HepG2 (cell line): ENCODE measurements at regions not wholly inside any gene's neighbourhood (a gene's known extent, or its start where the extent isn't known, plus 50 kb on each side); places are given as distances from the start of the nearest gene placed in this dataset.

Experiments
- ATAC-seq: fragments of 200-7000 bp; cut with Tn5 transposase; 3 replicates; pipeline ENCODE4 v1.9.1; 2020; ENCODE audit warnings: mild to moderate bottlenecking, moderate library complexity
- BruUV-seq: library from RNA; stranded (reverse); fragments of 400-500 nt; replicated peaks from 2 replicates; lab custom pipeline; 2021; lab: Mats Ljungman, UMichigan
- CTCF ChIA-PET: fragments of 300-600 bp; formaldehyde crosslinking; extraction: SDS; loops from one replicate; lab custom pipeline; 2021; ENCODE audit warnings: low total read pairs, inconsistent platforms, low intra/inter-chr PET ratio; lab: Yijun Ruan, JAX
- POLR2A ChIA-PET: fragments of 350-600 bp; sonication (Branson Sonifier 250); formaldehyde crosslinking; loops from one replicate; lab custom pipeline; 2020; ENCODE audit warnings: antibody characterized with exemption, inconsistent platforms; lab: Yijun Ruan, JAX
- DNase-seq: peaks from one replicate; pipeline ENCODE4 v3.0.0-alpha.2; 2015; ENCODE audit warnings: low spot score
- FAIRE-seq: peaks from 3 replicates; lab custom pipeline; 2011; peaks lifted over from hg19 to GRCh38; lab: Jason Lieb, UNC
- H2AFZ ChIP-seq: one replicate; pipeline ENCODE4 v1.6.1; 2011; ENCODE audit warnings: low read length, inconsistent platforms
- H3K27ac ChIP-seq: fragments of 300-600 bp; 3 replicates; pipeline ENCODE4 v1.8.0; 2011; ENCODE audit warnings: mixed run types, mild to moderate bottlenecking, mixed read lengths, low read length, inconsistent platforms; ENCODE audit not compliant: insufficient read depth; ENCODE audit errors: extremely low read length
- H3K27me3 ChIP-seq, 2 experiments: fragments of 200-600 bp in 1 of 2; 2 replicates in 1 of 2; 3 replicates in 1 of 2; pipeline versions ENCODE4 v1.6.0 to v1.8.0; 2011; ENCODE audit warnings: low read length in 2 of 2, mild to moderate bottlenecking in 2 of 2, moderate library complexity in 2 of 2, inconsistent platforms in 1 of 2; ENCODE audit not compliant: insufficient read depth in 2 of 2, control insufficient read depth in 1 of 2
- H3K36me3 ChIP-seq, 2 experiments: fragments of 200-600 bp in 1 of 2; replicated peaks in 1 of 2; 2 replicates in 1 of 2; 3 replicates in 1 of 2; pipeline versions ENCODE4 v1.5.1 to v1.8.0; 2011; ENCODE audit warnings: low read length in 2 of 2, inconsistent platforms in 1 of 2; ENCODE audit not compliant: insufficient read depth in 2 of 2, control insufficient read depth in 1 of 2
- H3K4me1 ChIP-seq: 2 replicates; pipeline ENCODE4 v1.5.1; 2012; ENCODE audit warnings: low read length, inconsistent platforms; ENCODE audit not compliant: insufficient read depth
- H3K4me2 ChIP-seq: 2 replicates; pipeline ENCODE4 v1.6.0; 2011; ENCODE audit warnings: low read depth, low read length, inconsistent platforms
- H3K4me3 ChIP-seq, 3 experiments: fragments of 200-600 bp in 1 of 3; sonication (generic), shearing (Covaris generic) in 1 of 3; replicated peaks in 1 of 3; 2 replicates each; pipeline ENCODE4 v1.5.1; 2011 to 2016; ENCODE audit warnings: low read length in 3 of 3, inconsistent platforms in 2 of 3, low read depth in 2 of 3, mild to moderate bottlenecking in 2 of 3, control low read depth in 1 of 3, mixed read lengths in 1 of 3; ENCODE audit not compliant: insufficient read depth in 1 of 3
- H3K79me2 ChIP-seq: one replicate; pipeline ENCODE4 v1.6.1; 2011; ENCODE audit warnings: low read length, inconsistent platforms; ENCODE audit not compliant: insufficient read depth
- H3K9ac ChIP-seq: 2 replicates; pipeline ENCODE4 v1.6.0; 2011; ENCODE audit warnings: mild to moderate bottlenecking, low read depth, low read length, inconsistent platforms; ENCODE audit not compliant: insufficient read depth
- H3K9me3 ChIP-seq: 2 replicates; pipeline ENCODE4 v1.5.1; 2012; ENCODE audit warnings: mild to moderate bottlenecking, low read length
- H4K20me1 ChIP-seq: 2 replicates; pipeline ENCODE4 v1.6.0; 2011; ENCODE audit warnings: inconsistent platforms, mild to moderate bottlenecking, low read length, moderate library complexity; ENCODE audit not compliant: insufficient read depth
- ARID3A ChIP-seq: IDR thresholded peaks from 2 replicates; pipeline ENCODE4 v1.6.1; 2012; ENCODE audit warnings: low read depth, low read length, improper control_type of control experiment
- FOXA3 ChIP-seq: IDR thresholded peaks from 2 replicates; pipeline ENCODE4 v1.6.1; 2016; ENCODE audit warnings: missing genetic modification reagents, missing compliant biosample characterization
- FOXO4 ChIP-seq: sonication (generic); formaldehyde crosslinking; conservative IDR thresholded peaks from 2 replicates; pipeline ENCODE4 v1.8.1; 2023; ENCODE audit warnings: missing genetic modification reagents
- RARA ChIP-seq: IDR thresholded peaks from 2 replicates; pipeline ENCODE4 v1.6.1; 2016; ENCODE audit warnings: missing genetic modification reagents, missing compliant biosample characterization
- XBP1 ChIP-seq: sonication (generic); formaldehyde crosslinking; IDR thresholded peaks from 2 replicates; pipeline ENCODE4 v1.5.0; 2020; ENCODE audit warnings: missing genetic modification reagents
- ZHX2 ChIP-seq, 2 experiments: sonication (generic) in 1 of 2; formaldehyde crosslinking in 1 of 2; IDR thresholded peaks; 2 replicates each; pipeline versions ENCODE4 v1.6.1 to v1.9.0; 2014 to 2022; ENCODE audit warnings: antibody characterized with exemption in 1 of 2, borderline replicate concordance in 1 of 2, inconsistent platforms in 1 of 2, low read depth in 1 of 2, missing genetic modification reagents in 1 of 2
- ZNF296 ChIP-seq: sonication (generic); formaldehyde crosslinking; conservative IDR thresholded peaks from 2 replicates; pipeline ENCODE4 v1.5.0; 2020; ENCODE audit warnings: mild to moderate bottlenecking, missing genetic modification reagents
- ZNF543 ChIP-seq: sonication (generic); formaldehyde crosslinking; IDR thresholded peaks from 2 replicates; pipeline ENCODE4 v1.4.0; 2020; ENCODE audit warnings: mild to moderate bottlenecking, missing genetic modification reagents
- ZNF841 ChIP-seq: sonication (generic); formaldehyde crosslinking; IDR thresholded peaks from 2 replicates; pipeline ENCODE4 v1.8.1; 2023; ENCODE audit warnings: missing genetic modification reagents, borderline replicate concordance
- WGBS: methylation state at CpG from one replicate; pipeline ENCODE4 v1.1.6; 2017; ENCODE audit warnings: low lambda C conversion rate; 5-methylcytosine and 5-hydroxymethylcytosine counted together
- in situ Hi-C: cut with HindIII; loops from 2 replicates; pipeline ENCODE4 v1.10.0; 2017; ENCODE audit warnings: low pct_unique_long_range_greater_than_20kb; ENCODE audit not compliant: extremely low pct_ligation_motif_present
- intact Hi-C: fragments of 100-400 bp; cut with micrococcal nuclease; formaldehyde crosslinking; loops from one replicate; pipeline ENCODE4 v1.10.0; 2022; ENCODE audit not compliant: unreplicated experiment

- TF ChIP-seq ARID3A (no peak), FOXO4 (no peak), ZNF296 (CRISPR knock-in tag) (no peak), XBP1 (CRISPR knock-in tag) (no peak), ZNF543 (no peak)
Observed at GRCh38 chr2:64234150-64234549, 89.9 kb upstream of the PELI1 start (continued).

- H3K9me3 ChIP-seq: no peaks in the 10 kb centered on the region
- in situ Hi-C loops (no loop called here), intact Hi-C loops (no loop called here)
- H3K4me1 ChIP-seq: no peaks in the 10 kb centered on the region
- no TSS peak for BruUV-seq
- ChIA-PET POLR2A (no interaction called here), CTCF (no interaction called here)
- H3K27ac ChIP-seq: no peak overlapping the region
- no peak overlapping the region for H3K4me2 ChIP-seq
- H3K79me2 ChIP-seq: no peaks in the 10 kb centered on the region
- peaks cover 0 to 4% of the 10 kb centered on the region in 2 experiments; a peak in 1 of 5 replicates for H3K27me3 ChIP-seq
- FAIRE-seq (no peak), DNase-seq (no peak), ATAC-seq (peak; percentile 51; the same call in 2 of the 3 replicates)
- no peak overlapping the region for H3K4me3 ChIP-seq
- no peak overlapping the region for H2AFZ ChIP-seq
- no peak overlapping the region for H3K9ac ChIP-seq
- no peaks in the 10 kb centered on the region for H4K20me1 ChIP-seq
- peak; percentile 45; the same call in 1 of the 2 replicates for TF ChIP-seq RARA (CRISPR knock-in tag)
- TF ChIP-seq ZHX2 (IDR thresholded peaks at IDR 0.05; ENCODE audit: low read depth): no peak
- no peak for TF ChIP-seq ZHX2 (CRISPR knock-in tag; IDR thresholded peaks at IDR 0.05; ENCODE audit: borderline replicate concordance)
- no peak for TF ChIP-seq FOXA3 (CRISPR knock-in tag)
- no peak for TF ChIP-seq ZNF841 (CRISPR knock-in tag)
- H3K36me3 ChIP-seq: no peaks in the 10 kb centered on the region
- 87% methylated on average over 3 of the region's 3 CpGs for WGBS
Observed at GRCh38 chr2:64234785-64235184, 90.6 kb upstream of the PELI1 start.
